Activated CD4-positive, alpha-beta T cell treated with anti-CD3 and anti-CD28 coated beads for 36 hours (primary cell): ENCODE measurements at regions not wholly inside any gene's neighbourhood (a gene's known extent, or its start where the extent isn't known, plus 50 kb on each side); places are given as distances from the start of the nearest gene placed in this dataset.

Source experiments
- ATAC-seq: fragments of 200-7000 bp; cut with Tn5 transposase; one replicate; pipeline ENCODE4 v1.10.0; 2021; ENCODE audit warnings: mild to moderate bottlenecking, moderate library complexity
- CTCF ChIA-PET: fragments of 350-600 bp; sonication (Branson Sonifier 250); formaldehyde crosslinking; loops from one replicate; lab custom pipeline; 2021; ENCODE audit warnings: antibody characterized with exemption; lab: Charles Lee
- POLR2A ChIA-PET: fragments of 350-600 bp; sonication (Branson Sonifier 250); formaldehyde crosslinking; loops from one replicate; lab custom pipeline; 2021; ENCODE audit warnings: antibody characterized with exemption, inconsistent platforms; lab: Charles Lee
- DNase-seq: peaks from one replicate; pipeline ENCODE4 v3.0.0-alpha.2; 2020
- H3K27ac Mint-ChIP-seq: one replicate; pipeline ENCODE4 v1.8.0; 2021; ENCODE audit warnings: mixed read lengths
- H3K27me3 Mint-ChIP-seq: one replicate; pipeline ENCODE4 v1.8.0; 2021; ENCODE audit warnings: mixed read lengths
- H3K36me3 Mint-ChIP-seq: one replicate; pipeline ENCODE4 v1.8.0; 2021; ENCODE audit warnings: low read depth, mixed read lengths
- H3K4me1 Mint-ChIP-seq: one replicate; pipeline ENCODE4 v1.8.0; 2021; ENCODE audit warnings: mixed read lengths
- H3K4me3 Mint-ChIP-seq: one replicate; pipeline ENCODE4 v1.8.0; 2021; ENCODE audit warnings: mild to moderate bottlenecking, moderate library complexity, mixed read lengths
- H3K9me3 Mint-ChIP-seq: one replicate; pipeline ENCODE4 v1.8.0; 2021; ENCODE audit warnings: low read depth, mixed read lengths
- intact Hi-C, 2 experiments: fragments of 100-400 bp; cut with DNase I in 1 of 2; cut with micrococcal nuclease in 1 of 2; formaldehyde crosslinking; loops; one replicate each; pipeline versions ENCODE4 v1.14.2 to v1.15.1; 2022 to 2024; cut with DNase I, micrococcal nuclease

- POLR2A ChIA-PET: no interaction called here
- Mint-ChIP-seq H3K4me1 (no peaks in the 10 kb centered on the region), H3K4me3 (no peak overlapping the region), H3K27me3 (no peaks in the 10 kb centered on the region), H3K36me3 (no peaks in the 10 kb centered on the region), H3K9me3 (no peaks in the 10 kb centered on the region), H3K27ac (no peak overlapping the region)
- DNase-seq (no peak), ATAC-seq (no peak)
- CTCF ChIA-PET: no interaction called here
- intact Hi-C loops: no loop called here
Measured at GRCh38 chr15:62447742-62448141, 282.7 kb upstream of the C2CD4B start.

GRCh38 chr15:62449638-62450037 lies 284.6 kb upstream of the C2CD4B start:
- DNase-seq: no peak
- intact Hi-C loops: no loop called here
- no peak for ATAC-seq
- H3K27ac Mint-ChIP-seq: no peak overlapping the region
- no peaks in the 10 kb centered on the region for H3K4me1 Mint-ChIP-seq
- H3K4me3 Mint-ChIP-seq: no peak overlapping the region
- ChIA-PET POLR2A (no interaction called here), CTCF (no interaction called here)
- H3K9me3 Mint-ChIP-seq: no peaks in the 10 kb centered on the region
- H3K27me3 Mint-ChIP-seq: no peaks in the 10 kb centered on the region
- no peaks in the 10 kb centered on the region for H3K36me3 Mint-ChIP-seq

GRCh38 chr15:62450061-62450460 lies 285.0 kb upstream of the C2CD4B start:
- POLR2A ChIA-PET: interaction anchor here (0.6 kb wide), 1 partner anchor 123 kb away, joined by 4 read pairs; no protein-coding TSS in a partner anchor
- Mint-ChIP-seq H3K4me3 (no peak overlapping the region), H3K27ac (no peak overlapping the region), H3K4me1 (no peaks in the 10 kb centered on the region), H3K27me3 (no peaks in the 10 kb centered on the region), H3K36me3 (no peaks in the 10 kb centered on the region), H3K9me3 (no peaks in the 10 kb centered on the region)
- ATAC-seq (no peak), DNase-seq (no peak)
- CTCF ChIA-PET: no interaction called here
- intact Hi-C loops: no loop called here

- ChIA-PET POLR2A (no interaction called here), CTCF (interaction anchor here (0.6 kb wide), 1 partner anchor 1394 kb away, joined by 5 read pairs; no protein-coding TSS in a partner anchor)
- H3K9me3 Mint-ChIP-seq: no peaks in the 10 kb centered on the region
- no peak overlapping the region for H3K27ac Mint-ChIP-seq
- ATAC-seq (no peak), DNase-seq (no peak)
- no peak overlapping the region for H3K4me3 Mint-ChIP-seq
- H3K27me3 Mint-ChIP-seq: no peaks in the 10 kb centered on the region
- intact Hi-C loops: no loop called here
- no peaks in the 10 kb centered on the region for H3K4me1 Mint-ChIP-seq
- H3K36me3 Mint-ChIP-seq: no peaks in the 10 kb centered on the region
Measured at GRCh38 chr15:62452026-62452425, 286.9 kb upstream of the C2CD4B start.

DNA sequence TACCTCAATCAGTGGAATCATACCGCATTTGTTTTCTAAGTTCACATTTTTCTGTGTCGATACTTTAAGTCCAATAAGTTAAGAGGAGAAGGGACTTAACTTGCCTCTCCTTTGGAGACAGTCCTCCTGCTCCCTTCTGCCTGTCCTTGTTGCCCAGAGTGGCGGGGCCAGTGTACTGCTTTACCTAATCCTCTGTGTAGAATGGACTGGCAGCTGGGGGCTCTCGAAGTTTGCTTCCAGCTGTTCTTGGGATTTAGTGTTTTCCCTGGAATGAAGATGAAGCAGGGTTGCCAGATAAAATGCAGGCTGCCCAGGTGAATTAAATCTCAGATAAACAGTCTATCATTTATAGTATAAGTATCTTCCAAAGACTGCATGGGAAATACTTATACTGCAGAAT lies 287.6 kb upstream of the C2CD4B start:
- H3K4me3 Mint-ChIP-seq: no peak overlapping the region
- H3K36me3 Mint-ChIP-seq: no peaks in the 10 kb centered on the region
- ChIA-PET CTCF (interaction anchor here (0.6 kb wide), 1 partner anchor 1393 kb away, joined by 5 read pairs; no protein-coding TSS in a partner anchor), POLR2A (no interaction called here)
- intact Hi-C loops: no loop called here
- ATAC-seq (no peak), DNase-seq (no peak)
- H3K27ac Mint-ChIP-seq: no peak overlapping the region
- H3K9me3 Mint-ChIP-seq: no peaks in the 10 kb centered on the region
- H3K27me3 Mint-ChIP-seq: no peaks in the 10 kb centered on the region
- no peaks in the 10 kb centered on the region for H3K4me1 Mint-ChIP-seq

DNA sequence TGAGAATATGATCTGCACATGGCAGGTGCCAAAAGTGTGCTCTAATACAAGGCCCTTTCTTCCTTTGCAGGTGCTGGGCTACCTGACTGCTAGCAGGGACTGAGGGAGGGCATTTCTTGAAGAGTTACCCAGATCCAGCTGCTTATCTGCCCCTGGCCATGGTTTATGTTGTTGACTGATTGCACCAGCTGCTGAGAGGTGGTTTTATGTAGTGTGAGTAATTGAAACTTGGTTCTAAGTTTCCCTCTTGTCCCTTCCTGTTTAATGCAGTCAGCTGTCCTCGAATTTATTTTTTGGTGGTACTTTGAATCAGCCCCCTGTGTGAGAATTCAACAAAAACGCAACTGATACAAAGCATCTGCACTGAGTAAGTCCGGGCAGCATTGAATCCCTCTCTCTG lies 288.3 kb upstream of the C2CD4B start:
- intact Hi-C loops: no loop called here

DNA sequence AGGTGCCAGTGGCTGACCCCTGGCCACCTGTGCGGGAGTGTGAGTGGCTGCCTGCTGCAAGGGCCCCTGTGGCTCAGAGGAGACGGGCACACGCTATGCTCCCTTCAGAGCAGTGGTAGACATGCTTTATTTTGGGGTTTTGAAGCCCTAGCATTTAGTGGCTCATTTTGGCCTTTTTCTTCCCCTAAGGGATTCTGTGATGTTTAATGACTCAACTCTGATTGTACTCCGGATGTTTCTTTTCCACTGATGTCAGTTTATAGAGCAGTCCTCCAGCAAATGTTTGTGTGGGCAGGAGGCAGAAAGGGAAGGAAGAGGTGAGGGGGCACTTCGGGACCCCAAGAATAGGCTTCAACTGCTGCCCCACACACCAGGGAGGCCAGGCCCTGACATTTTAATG lies 288.9 kb upstream of the C2CD4B start:
- H3K9me3 Mint-ChIP-seq: no peaks in the 10 kb centered on the region
- no peaks in the 10 kb centered on the region for H3K27me3 Mint-ChIP-seq
- intact Hi-C loops: no loop called here
- H3K4me1 Mint-ChIP-seq: no peaks in the 10 kb centered on the region
- POLR2A ChIA-PET: no interaction called here
- no peak overlapping the region for H3K27ac Mint-ChIP-seq
- ATAC-seq (no peak), DNase-seq (no peak)
- H3K4me3 Mint-ChIP-seq: no peak overlapping the region
- H3K36me3 Mint-ChIP-seq: no peaks in the 10 kb centered on the region
- CTCF ChIA-PET: no interaction called here

More for the DNA sequence above, 288.3 kb upstream of the C2CD4B start:
- H3K27ac Mint-ChIP-seq: no peak overlapping the region
- H3K4me1 Mint-ChIP-seq: no peaks in the 10 kb centered on the region
- ATAC-seq (no peak), DNase-seq (no peak)
- no peak overlapping the region for H3K4me3 Mint-ChIP-seq
- ChIA-PET POLR2A (no interaction called here), CTCF (interaction anchor here (0.7 kb wide), 1 partner anchor 8 kb away, joined by 3 read pairs; no protein-coding TSS in a partner anchor)
- H3K9me3 Mint-ChIP-seq: no peaks in the 10 kb centered on the region
- H3K27me3 Mint-ChIP-seq: no peaks in the 10 kb centered on the region
- H3K36me3 Mint-ChIP-seq: no peaks in the 10 kb centered on the region

DNA sequence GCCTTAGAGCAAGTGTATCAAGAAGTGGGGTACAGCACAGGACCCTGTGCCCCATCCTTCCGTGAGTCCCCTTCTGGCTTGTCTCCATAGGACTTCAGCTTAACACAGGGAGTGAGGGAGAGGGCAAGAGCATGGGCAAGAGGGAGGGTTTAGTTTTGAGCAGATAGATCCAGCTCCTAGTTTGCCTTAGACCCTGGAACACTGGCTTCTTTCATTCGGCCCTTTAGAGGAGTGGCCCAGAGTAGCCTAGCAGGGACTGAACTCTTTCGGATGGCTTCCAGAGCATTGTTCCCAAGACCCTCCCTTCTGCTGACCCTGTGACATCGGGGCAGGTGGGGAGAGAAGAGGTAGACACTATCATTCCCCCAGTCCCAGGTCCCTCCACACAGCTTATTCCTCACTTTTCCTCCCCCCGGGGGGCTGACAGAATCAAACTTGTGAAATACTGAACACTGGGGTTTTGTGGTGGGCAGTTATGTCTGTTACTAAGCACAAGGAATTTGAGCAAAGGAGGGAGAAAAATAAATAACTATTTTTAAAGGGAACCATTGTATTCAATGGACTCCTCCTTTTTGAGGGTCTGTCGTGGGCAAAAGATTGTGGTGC lies 289.6 kb upstream of the C2CD4B start:
- DNase-seq: no peak
- Mint-ChIP-seq H3K4me1 (no peaks in the 10 kb centered on the region), H3K27ac (no peak overlapping the region), H3K4me3 (no peak overlapping the region), H3K27me3 (no peaks in the 10 kb centered on the region), H3K9me3 (no peaks in the 10 kb centered on the region), H3K36me3 (no peaks in the 10 kb centered on the region)
- intact Hi-C loops: no loop called here
- ChIA-PET POLR2A (no interaction called here), CTCF (no interaction called here)
- ATAC-seq: no peak

- ChIA-PET CTCF (interaction anchor here (0.7 kb wide), 1 partner anchor 43 kb away, joined by 4 read pairs; no protein-coding TSS in a partner anchor), POLR2A (no interaction called here)
- Mint-ChIP-seq H3K27ac (no peak overlapping the region), H3K27me3 (no peaks in the 10 kb centered on the region), H3K4me1 (no peaks in the 10 kb centered on the region), H3K36me3 (no peaks in the 10 kb centered on the region), H3K9me3 (no peaks in the 10 kb centered on the region), H3K4me3 (no peak overlapping the region)
- intact Hi-C loops: no loop called here
- DNase-seq (no peak), ATAC-seq (no peak)
Measured at GRCh38 chr15:62455441-62455921, 290.4 kb upstream of the C2CD4B start.

DNA sequence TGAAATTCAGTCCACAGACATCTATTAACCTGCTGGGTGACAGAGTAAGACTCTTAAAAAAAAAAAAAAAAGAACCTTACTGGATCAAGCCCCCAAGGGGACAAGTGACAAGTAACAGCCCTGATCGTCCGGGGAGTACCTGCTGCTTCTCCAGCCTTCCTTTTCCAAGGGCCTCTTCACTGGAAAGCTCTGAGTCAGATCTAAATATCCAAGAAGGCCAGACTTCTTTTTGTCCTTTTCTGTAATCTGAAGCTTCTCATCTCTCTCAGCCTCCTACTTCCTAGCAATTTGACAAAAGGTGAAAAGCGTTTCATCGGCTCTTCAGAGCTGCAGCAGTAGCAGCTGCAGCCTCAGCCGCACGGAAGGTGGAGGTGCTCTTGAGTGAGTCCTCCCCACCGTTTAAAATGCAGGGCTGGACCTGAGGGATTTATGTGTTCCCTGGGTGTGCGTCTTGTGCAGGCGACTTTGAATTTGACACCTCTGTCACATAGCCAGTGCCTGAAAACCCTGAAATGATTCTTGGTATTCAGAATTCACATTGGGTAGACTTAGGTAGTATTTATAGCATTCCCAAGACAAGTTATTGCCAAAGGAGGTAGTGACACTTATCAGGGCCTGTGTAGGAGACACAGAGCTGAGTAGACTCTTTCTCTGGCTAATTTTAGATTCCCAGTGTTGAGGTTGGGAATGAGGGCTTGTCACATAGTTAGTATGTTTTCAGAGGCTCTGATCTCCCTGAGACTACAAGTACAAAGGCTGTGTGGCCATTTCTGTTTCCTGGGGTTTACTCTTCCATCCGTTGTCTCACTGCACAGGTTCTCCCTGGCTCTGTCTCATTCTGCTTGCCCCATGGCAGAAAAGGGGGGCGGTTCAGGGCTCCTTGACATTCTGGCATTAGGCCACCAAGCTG lies 291.2 kb upstream of the C2CD4B start:
- Mint-ChIP-seq H3K4me1 (no peaks in the 10 kb centered on the region), H3K36me3 (no peaks in the 10 kb centered on the region), H3K4me3 (no peak overlapping the region), H3K27me3 (no peaks in the 10 kb centered on the region), H3K27ac (no peak overlapping the region), H3K9me3 (no peaks in the 10 kb centered on the region)
- CTCF ChIA-PET: interaction anchor here (0.7 kb wide), 1 partner anchor 43 kb away, joined by 4 read pairs; no protein-coding TSS in a partner anchor
- POLR2A ChIA-PET: no interaction called here
- intact Hi-C loops: no loop called here
- no peak for ATAC-seq
- DNase-seq: no peak

DNA sequence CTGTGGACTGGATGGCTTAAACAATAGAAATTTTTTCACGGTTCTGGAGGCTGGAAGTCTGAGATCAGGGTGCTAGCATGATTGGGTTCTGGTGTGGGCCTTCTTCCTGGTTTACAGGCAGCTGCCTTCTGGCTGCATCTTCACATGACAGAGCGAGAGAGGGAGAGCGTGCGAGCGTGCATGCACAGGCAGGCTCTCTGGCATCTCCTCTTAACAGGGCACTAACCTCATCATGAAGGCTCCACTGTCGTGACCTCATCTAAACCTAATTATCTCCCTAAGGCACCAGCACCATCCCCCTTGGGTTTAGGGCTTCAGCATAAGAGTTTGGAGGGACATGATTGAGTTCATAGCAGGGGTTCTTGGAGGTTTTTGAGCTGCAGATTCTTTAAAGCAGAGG lies 292.0 kb upstream of the C2CD4B start:
- no peak for ATAC-seq
- H3K4me3 Mint-ChIP-seq: no peak overlapping the region
- no peaks in the 10 kb centered on the region for H3K36me3 Mint-ChIP-seq
- no peak overlapping the region for H3K27ac Mint-ChIP-seq
- intact Hi-C loops: no loop called here
- no peaks in the 10 kb centered on the region for H3K4me1 Mint-ChIP-seq
- DNase-seq: no peak
- no peaks in the 10 kb centered on the region for H3K9me3 Mint-ChIP-seq
- ChIA-PET POLR2A (no interaction called here), CTCF (no interaction called here)
- H3K27me3 Mint-ChIP-seq: no peaks in the 10 kb centered on the region
